IMR-90 (cell line): ENCODE measurements at regions not wholly inside any gene's neighbourhood (a gene's known extent, or its start where the extent isn't known, plus 50 kb on each side); places are given as distances from the start of the nearest gene placed in this dataset.

ENCODE experiments used
- MAFK ChIP-seq: IDR thresholded peaks from 2 replicates; pipeline ENCODE4 v1.6.1; 2012; ENCODE audit warnings: low read depth, low read length, improper control_type of control experiment
- RFX5 ChIP-seq: IDR thresholded peaks from 2 replicates; pipeline ENCODE4 v1.8.0; 2012; ENCODE audit warnings: low read depth, mild to moderate bottlenecking, low read length, moderate library complexity
- TF ChIP-seq, protein P1 (sequence below): conservative IDR thresholded peaks from 2 replicates; pipeline ENCODE4 v1.5.1; 2012; ENCODE audit warnings: mild to moderate bottlenecking, low read depth, low read length, improper control_type of control experiment

GRCh38 chr4:165709973-165710526 lies 163.0 kb upstream of the TLL1 start:
- TF ChIP-seq, protein P1, sequence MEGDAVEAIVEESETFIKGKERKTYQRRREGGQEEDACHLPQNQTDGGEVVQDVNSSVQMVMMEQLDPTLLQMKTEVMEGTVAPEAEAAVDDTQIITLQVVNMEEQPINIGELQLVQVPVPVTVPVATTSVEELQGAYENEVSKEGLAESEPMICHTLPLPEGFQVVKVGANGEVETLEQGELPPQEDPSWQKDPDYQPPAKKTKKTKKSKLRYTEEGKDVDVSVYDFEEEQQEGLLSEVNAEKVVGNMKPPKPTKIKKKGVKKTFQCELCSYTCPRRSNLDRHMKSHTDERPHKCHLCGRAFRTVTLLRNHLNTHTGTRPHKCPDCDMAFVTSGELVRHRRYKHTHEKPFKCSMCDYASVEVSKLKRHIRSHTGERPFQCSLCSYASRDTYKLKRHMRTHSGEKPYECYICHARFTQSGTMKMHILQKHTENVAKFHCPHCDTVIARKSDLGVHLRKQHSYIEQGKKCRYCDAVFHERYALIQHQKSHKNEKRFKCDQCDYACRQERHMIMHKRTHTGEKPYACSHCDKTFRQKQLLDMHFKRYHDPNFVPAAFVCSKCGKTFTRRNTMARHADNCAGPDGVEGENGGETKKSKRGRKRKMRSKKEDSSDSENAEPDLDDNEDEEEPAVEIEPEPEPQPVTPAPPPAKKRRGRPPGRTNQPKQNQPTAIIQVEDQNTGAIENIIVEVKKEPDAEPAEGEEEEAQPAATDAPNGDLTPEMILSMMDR = no peak
- no peak for TF ChIP-seq MAFK
- no peak for TF ChIP-seq RFX5
